ENCODE measurements at regions not wholly inside any gene's neighbourhood (a gene's known extent, or its start where the extent isn't known, plus 50 kb on each side); places are given as distances from the start of the nearest gene placed in this dataset.

- Histone ChIP-seq H3K36me3 (ENCODE audit: insufficient read depth, low read length) (no peaks in the 10 kb centered on the region), H3K27me3 (ENCODE audit: insufficient read depth, low read length) (no peaks in the 10 kb centered on the region), H4K20me1 (ENCODE audit: insufficient read depth, low read length) (no peaks in the 10 kb centered on the region), H3K9me3 (ENCODE audit: low read depth, low read length) (no peaks in the 10 kb centered on the region), H3K27ac (ENCODE audit: low read depth, low read length) (no peak overlapping the region), H3K4me1 (ENCODE audit: insufficient read depth, low read length) (no peaks in the 10 kb centered on the region), H3K79me2 (ENCODE audit: insufficient read depth, low read length) (no peaks in the 10 kb centered on the region), H3K4me2 (ENCODE audit: insufficient read depth, low read length) (no peak overlapping the region), H2AFZ (ENCODE audit: low read length) (no peak overlapping the region), H3K4me3 (ENCODE audit: insufficient read depth, low read length) (no peak overlapping the region)
- no peak for DNase-seq (ENCODE audit: insufficient read length, low spot score, missing footprints)
- TF ChIP-seq CTCF (IDR thresholded peaks at IDR 0.05; ENCODE audit: extremely low read depth, low read depth, low read length), result no peak
Measured at GRCh38 chr12:39012870-39013269, 107.5 kb upstream of the CPNE8 start.

- no peaks in the 10 kb centered on the region for H3K36me3 ChIP-seq (ENCODE audit: insufficient read depth, low read length)
- H3K27me3 ChIP-seq (ENCODE audit: insufficient read depth, low read length), result no peaks in the 10 kb centered on the region
- no peak overlapping the region for H3K4me2 ChIP-seq (ENCODE audit: insufficient read depth, low read length)
- H3K9me3 ChIP-seq (ENCODE audit: low read depth, low read length), result no peaks in the 10 kb centered on the region
- H2AFZ ChIP-seq (ENCODE audit: low read length), result no peak overlapping the region
- DNase-seq (ENCODE audit: insufficient read length, low spot score, missing footprints), result no peak
- no peak overlapping the region for H3K4me3 ChIP-seq (ENCODE audit: insufficient read depth, low read length)
- H3K79me2 ChIP-seq (ENCODE audit: insufficient read depth, low read length), result no peaks in the 10 kb centered on the region
- TF ChIP-seq CTCF (IDR thresholded peaks at IDR 0.05; ENCODE audit: extremely low read depth, low read depth, low read length), result no peak
- no peaks in the 10 kb centered on the region for H3K4me1 ChIP-seq (ENCODE audit: insufficient read depth, low read length)
- no peaks in the 10 kb centered on the region for H4K20me1 ChIP-seq (ENCODE audit: insufficient read depth, low read length)
- no peak overlapping the region for H3K27ac ChIP-seq (ENCODE audit: low read depth, low read length)
Measured at GRCh38 chr12:39011166-39011565, 105.8 kb upstream of the CPNE8 start.

- H3K36me3 ChIP-seq (ENCODE audit: insufficient read depth, low read length), result no peaks in the 10 kb centered on the region
- H3K4me3 ChIP-seq (ENCODE audit: insufficient read depth, low read length), result no peak overlapping the region
- no peaks in the 10 kb centered on the region for H3K9me3 ChIP-seq (ENCODE audit: low read depth, low read length)
- H3K79me2 ChIP-seq (ENCODE audit: insufficient read depth, low read length), result no peaks in the 10 kb centered on the region
- H2AFZ ChIP-seq (ENCODE audit: low read length), result no peak overlapping the region
- no peak for DNase-seq (ENCODE audit: insufficient read length, low spot score, missing footprints)
- TF ChIP-seq CTCF (IDR thresholded peaks at IDR 0.05; ENCODE audit: extremely low read depth, low read depth, low read length), result no peak
- no peaks in the 10 kb centered on the region for H4K20me1 ChIP-seq (ENCODE audit: insufficient read depth, low read length)
- H3K27ac ChIP-seq (ENCODE audit: low read depth, low read length), result no peak overlapping the region
- H3K27me3 ChIP-seq (ENCODE audit: insufficient read depth, low read length), result no peaks in the 10 kb centered on the region
- H3K4me1 ChIP-seq (ENCODE audit: insufficient read depth, low read length), result no peaks in the 10 kb centered on the region
- no peak overlapping the region for H3K4me2 ChIP-seq (ENCODE audit: insufficient read depth, low read length)
Measured at GRCh38 chr12:39010406-39010805, 105.0 kb upstream of the CPNE8 start.

- Histone ChIP-seq H3K4me2 (ENCODE audit: insufficient read depth, low read length) (no peak overlapping the region), H3K4me1 (ENCODE audit: insufficient read depth, low read length) (no peaks in the 10 kb centered on the region), H4K20me1 (ENCODE audit: insufficient read depth, low read length) (no peaks in the 10 kb centered on the region), H3K36me3 (ENCODE audit: insufficient read depth, low read length) (no peaks in the 10 kb centered on the region), H3K27me3 (ENCODE audit: insufficient read depth, low read length) (no peaks in the 10 kb centered on the region), H3K9me3 (ENCODE audit: low read depth, low read length) (no peaks in the 10 kb centered on the region), H2AFZ (ENCODE audit: low read length) (no peak overlapping the region), H3K27ac (ENCODE audit: low read depth, low read length) (no peak overlapping the region), H3K4me3 (ENCODE audit: insufficient read depth, low read length) (no peak overlapping the region), H3K79me2 (ENCODE audit: insufficient read depth, low read length) (no peaks in the 10 kb centered on the region)
- no peak for TF ChIP-seq CTCF (IDR thresholded peaks at IDR 0.05; ENCODE audit: extremely low read depth, low read depth, low read length)
- no peak for DNase-seq (ENCODE audit: insufficient read length, low spot score, missing footprints)
Measured at GRCh38 chr12:39007619-39008018, 102.2 kb upstream of the CPNE8 start.
